GM21619 (cell line): ENCODE measurements at regions not wholly inside any gene's neighbourhood (a gene's known extent, or its start where the extent isn't known, plus 50 kb on each side); places are given as distances from the start of the nearest gene placed in this dataset.
A peak's percentile ranks its signal among the peaks of the same experiment; 100 is the strongest.

ENCODE experiments used
- ATAC-seq: cut with Tn5 transposase; IDR thresholded peaks from one replicate; pipeline ENCODE4 v1.9.1; 2021; ENCODE audit not compliant: unreplicated experiment

GRCh38 chr1:81634294-81634693, 166.4 kb upstream of the ADGRL2 start:
- ATAC-seq = no peak

GRCh38 chr1:81619156-81619555, 181.6 kb upstream of the ADGRL2 start:
- ATAC-seq = no peak

GRCh38 chr1:81618376-81618775, 182.4 kb upstream of the ADGRL2 start:
- ATAC-seq = no peak

- no peak for ATAC-seq
Measured at GRCh38 chr1:81617308-81617967, 183.3 kb upstream of the ADGRL2 start.

- no peak for ATAC-seq
Measured at GRCh38 chr1:81613803-81614202, 186.9 kb upstream of the ADGRL2 start.

- ATAC-seq = no peak
Measured at GRCh38 chr1:81607924-81608323, 192.8 kb upstream of the ADGRL2 start.

- ATAC-seq = no peak
Measured at GRCh38 chr1:81607086-81607485, 193.6 kb upstream of the ADGRL2 start.

GRCh38 chr1:81606656-81607055, 194.1 kb upstream of the ADGRL2 start:
- ATAC-seq = no peak

GRCh38 chr1:81605023-81605422, 195.7 kb upstream of the ADGRL2 start:
- ATAC-seq = no peak

GRCh38 chr1:81600878-81601622, 199.7 kb upstream of the ADGRL2 start:
- peak; percentile 44 for ATAC-seq

- ATAC-seq = no peak
Measured at GRCh38 chr1:81600363-81600762, 200.4 kb upstream of the ADGRL2 start.

GRCh38 chr1:81598623-81599022, 202.1 kb upstream of the ADGRL2 start:
- ATAC-seq = no peak

GRCh38 chr1:81597720-81598426, 202.9 kb upstream of the ADGRL2 start:
- ATAC-seq = no peak

GRCh38 chr1:81596341-81596740, 204.4 kb upstream of the ADGRL2 start:
- no peak for ATAC-seq

GRCh38 chr1:81594206-81594605, 206.5 kb upstream of the ADGRL2 start:
- no peak for ATAC-seq

GRCh38 chr1:81592233-81592632, 208.5 kb upstream of the ADGRL2 start:
- ATAC-seq = no peak

- ATAC-seq = no peak
Measured at GRCh38 chr1:81590171-81590570, 210.6 kb upstream of the ADGRL2 start.

GRCh38 chr1:81588149-81588548, 212.6 kb upstream of the ADGRL2 start:
- no peak for ATAC-seq

- no peak for ATAC-seq
Measured at GRCh38 chr1:81587426-81587825, 213.3 kb upstream of the ADGRL2 start.

- no peak for ATAC-seq
Measured at GRCh38 chr1:81585371-81585770, 215.4 kb upstream of the ADGRL2 start.

- ATAC-seq = no peak
Measured at GRCh38 chr1:81584398-81584797, 216.3 kb upstream of the ADGRL2 start.

- no peak for ATAC-seq
Measured at GRCh38 chr1:81583878-81584277, 216.9 kb upstream of the ADGRL2 start.
